GM18507 (cell line): ENCODE measurements at regions not wholly inside any gene's neighbourhood (a gene's known extent, or its start where the extent isn't known, plus 50 kb on each side); places are given as distances from the start of the nearest gene placed in this dataset.
"Not testable (repeated sequence)": the region's sequence is repeated elsewhere in the genome, so short reads cannot be mapped to it uniquely, and the experiment has no call there.

Experiments
- DNase-seq: peaks from one replicate; pipeline ENCODE4 v3.0.0; 2011; ENCODE audit warnings: low read depth; ENCODE audit not compliant: insufficient read length; ENCODE audit errors: extremely low spot score
- FAIRE-seq: peaks from 2 replicates; lab custom pipeline; 2011; peaks lifted over from hg19 to GRCh38; lab: Jason Lieb, UNC

GRCh38 chr2:111526041-111526639 lies 357.9 kb downstream of the ANAPC1 start:
- not testable (repeated sequence) for FAIRE-seq, DNase-seq

GRCh38 chr2:111527707-111528400 lies 356.1 kb downstream of the ANAPC1 start:
- peak; percentile 29 for FAIRE-seq
- not testable (repeated sequence) for DNase-seq

GRCh38 chr2:111529022-111529421 lies 355.0 kb downstream of the ANAPC1 start:
- FAIRE-seq, DNase-seq: not testable (repeated sequence)

- not testable (repeated sequence) for FAIRE-seq, DNase-seq
Measured at GRCh38 chr2:111530239-111530965, 353.6 kb downstream of the ANAPC1 start.

- not testable (repeated sequence) for FAIRE-seq
Measured at GRCh38 chr2:111532682-111533556, 351.1 kb downstream of the ANAPC1 start.

GRCh38 chr2:111533557-111534247 lies 350.3 kb downstream of the ANAPC1 start:
- not testable (repeated sequence) for FAIRE-seq, DNase-seq

More at GRCh38 chr2:111532682-111533556, 351.1 kb downstream of the ANAPC1 start:
- not testable (repeated sequence) for DNase-seq

- DNase-seq, result no peak
- FAIRE-seq, result no peak
Measured at GRCh38 chr2:111534910-111535352, 349.1 kb downstream of the ANAPC1 start.

GRCh38 chr2:111535404-111535803 lies 348.6 kb downstream of the ANAPC1 start:
- no peak for FAIRE-seq

GRCh38 chr2:111537078-111537655 lies 346.8 kb downstream of the ANAPC1 start:
- no peak for FAIRE-seq
- no peak for DNase-seq

More at GRCh38 chr2:111535404-111535803, 348.6 kb downstream of the ANAPC1 start:
- no peak for DNase-seq

- not testable (repeated sequence) for FAIRE-seq, DNase-seq
Measured at GRCh38 chr2:111539991-111540390, 344.0 kb downstream of the ANAPC1 start.

- not testable (repeated sequence) for FAIRE-seq, DNase-seq
Measured at GRCh38 chr2:111542120-111542774, 341.7 kb downstream of the ANAPC1 start.

GRCh38 chr2:111544006-111544405 lies 340.0 kb downstream of the ANAPC1 start:
- DNase-seq, FAIRE-seq: not testable (repeated sequence)

- not testable (repeated sequence) for FAIRE-seq, DNase-seq
Measured at GRCh38 chr2:111545723-111546431, 338.1 kb downstream of the ANAPC1 start.

GRCh38 chr2:111546578-111546977 lies 337.4 kb downstream of the ANAPC1 start:
- DNase-seq, FAIRE-seq: not testable (repeated sequence)

GRCh38 chr2:111549174-111549573 lies 334.8 kb downstream of the ANAPC1 start:
- FAIRE-seq, DNase-seq: not testable (repeated sequence)

GRCh38 chr2:111551428-111551827 lies 332.6 kb downstream of the ANAPC1 start:
- not testable (repeated sequence) for DNase-seq, FAIRE-seq

- DNase-seq, FAIRE-seq: not testable (repeated sequence)
Measured at GRCh38 chr2:111552625-111553024, 331.4 kb downstream of the ANAPC1 start.
